Midbrain (tissue), 1 donor: ENCODE measurements at regions not wholly inside any gene's neighbourhood (a gene's known extent, or its start where the extent isn't known, plus 50 kb on each side); places are given as distances from the start of the nearest gene placed in this dataset.

Experiments
- DNase-seq: peaks from one replicate; lab custom pipeline; 2025; lab: John Stamatoyannopoulos, UW

DNA sequence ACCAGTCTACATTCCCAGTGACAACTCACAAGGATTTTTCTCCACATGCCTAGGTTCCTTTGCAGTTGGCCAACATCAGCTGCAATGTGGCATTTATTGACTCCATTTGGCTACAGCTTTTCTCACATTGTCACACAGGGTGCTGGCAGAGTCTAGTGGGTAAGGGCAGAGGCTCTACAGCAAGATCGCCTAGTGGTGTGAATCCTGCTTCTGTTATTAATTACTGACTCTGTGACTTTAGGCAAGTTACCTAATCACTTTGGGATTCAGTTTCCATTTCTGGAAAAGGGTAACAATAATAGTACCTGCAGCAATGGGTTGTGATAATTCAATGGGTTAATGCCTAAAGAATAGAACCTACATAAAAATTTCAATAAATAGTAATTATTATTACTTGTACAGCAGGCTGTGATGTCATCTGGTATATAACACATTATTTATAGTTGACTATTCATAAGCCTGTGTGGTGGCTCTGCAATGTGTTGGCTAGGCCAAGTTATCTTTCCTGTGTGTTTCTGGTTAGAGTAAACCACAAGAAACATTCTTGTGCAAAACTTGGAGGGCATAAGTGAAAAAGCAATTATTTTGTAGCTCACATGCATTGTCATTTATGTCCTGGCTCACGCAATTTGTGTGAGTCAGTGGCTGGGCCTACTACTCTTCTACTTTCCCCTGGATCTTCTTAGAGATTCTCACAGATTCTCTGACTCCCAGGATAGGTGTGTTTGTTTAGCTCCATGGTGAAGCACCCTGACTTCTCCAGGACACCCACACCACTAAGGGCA is 59.5 kb downstream of the PTGS2 start:
- no peak for DNase-seq

DNA sequence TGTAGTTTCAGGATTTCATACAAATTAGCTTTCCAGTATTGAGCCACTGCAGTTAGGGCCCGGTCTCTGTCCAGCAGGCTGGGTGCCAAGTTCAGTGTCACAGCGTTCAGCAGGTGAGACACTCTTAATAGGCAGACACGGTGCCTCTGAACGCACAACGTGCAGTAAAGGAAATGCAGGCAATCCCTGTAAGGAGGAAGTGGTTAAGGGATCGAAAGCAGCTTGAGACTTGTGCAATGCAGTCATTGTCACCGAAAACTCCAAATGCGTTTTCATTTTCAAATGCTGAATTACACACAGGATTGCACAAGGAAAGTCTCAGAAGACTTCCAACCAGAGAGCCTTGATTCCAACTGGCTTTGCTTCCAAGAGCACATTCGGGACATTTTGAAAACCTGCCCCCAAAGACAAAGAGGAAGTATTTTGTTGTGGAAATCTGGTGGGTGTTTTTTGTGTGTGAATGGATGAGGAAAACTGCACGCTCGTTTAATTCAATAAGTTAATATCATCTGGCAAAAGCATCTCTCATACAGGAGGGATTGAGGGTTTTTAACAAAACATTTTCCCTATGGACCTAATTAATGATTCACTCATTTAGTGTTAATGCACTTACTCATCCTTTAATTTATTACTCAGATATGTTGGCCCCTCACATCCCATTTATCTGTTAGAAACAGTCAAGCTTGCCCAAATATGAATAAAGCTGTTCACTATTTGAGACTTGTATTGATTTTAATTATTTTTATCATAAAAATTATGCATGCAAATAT is 61.6 kb downstream of the PTGS2 start:
- DNase-seq, result peak; percentile 23

DNA sequence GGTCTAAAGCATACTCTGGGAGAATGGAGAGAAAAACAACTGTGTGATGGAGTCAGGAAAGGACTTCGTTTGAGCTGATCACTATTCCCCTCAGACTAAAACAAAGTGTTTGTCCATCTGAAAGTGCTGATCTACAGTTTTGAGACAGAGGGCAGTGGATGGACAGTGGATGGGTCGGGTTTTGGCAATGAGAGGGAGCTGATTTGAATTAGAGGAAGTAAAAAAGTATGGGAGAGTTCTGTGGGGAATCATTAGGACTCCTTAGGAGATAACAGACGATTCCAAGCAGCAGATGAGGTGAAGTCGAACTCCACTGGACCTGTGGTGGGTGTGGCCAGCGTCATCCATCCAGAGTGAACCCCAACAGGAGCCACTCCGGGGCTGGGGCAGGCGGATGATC is 62.3 kb downstream of the PTGS2 start:
- DNase-seq, result no peak

- no peak for DNase-seq
Measured at GRCh38 chr1:186616511-186616910, 63.7 kb downstream of the PTGS2 start.

GRCh38 chr1:186615332-186615731 is 64.9 kb downstream of the PTGS2 start:
- no peak for DNase-seq

DNA sequence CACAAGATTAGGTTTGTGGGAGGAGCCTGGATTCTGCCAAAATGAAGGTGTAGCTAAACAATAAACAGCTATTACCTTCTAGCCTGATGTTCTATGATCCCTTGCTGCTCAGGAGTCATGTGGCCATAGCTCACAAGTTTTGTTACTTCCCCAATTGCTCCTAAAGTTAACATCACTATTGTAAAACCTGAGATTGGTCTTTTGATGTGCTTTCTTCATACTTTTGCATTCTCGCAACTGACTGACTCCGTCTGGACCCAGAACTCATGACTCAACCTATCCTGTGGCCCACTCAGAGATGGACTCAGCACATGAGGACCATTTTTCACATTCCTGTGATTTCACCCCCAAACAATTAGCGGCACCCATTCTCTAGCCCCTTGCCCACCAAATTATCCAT is 69.1 kb downstream of the PTGS2 start:
- DNase-seq, result no peak

GRCh38 chr1:186609183-186609582 is 71.0 kb downstream of the PTGS2 start:
- DNase-seq, result no peak

DNA sequence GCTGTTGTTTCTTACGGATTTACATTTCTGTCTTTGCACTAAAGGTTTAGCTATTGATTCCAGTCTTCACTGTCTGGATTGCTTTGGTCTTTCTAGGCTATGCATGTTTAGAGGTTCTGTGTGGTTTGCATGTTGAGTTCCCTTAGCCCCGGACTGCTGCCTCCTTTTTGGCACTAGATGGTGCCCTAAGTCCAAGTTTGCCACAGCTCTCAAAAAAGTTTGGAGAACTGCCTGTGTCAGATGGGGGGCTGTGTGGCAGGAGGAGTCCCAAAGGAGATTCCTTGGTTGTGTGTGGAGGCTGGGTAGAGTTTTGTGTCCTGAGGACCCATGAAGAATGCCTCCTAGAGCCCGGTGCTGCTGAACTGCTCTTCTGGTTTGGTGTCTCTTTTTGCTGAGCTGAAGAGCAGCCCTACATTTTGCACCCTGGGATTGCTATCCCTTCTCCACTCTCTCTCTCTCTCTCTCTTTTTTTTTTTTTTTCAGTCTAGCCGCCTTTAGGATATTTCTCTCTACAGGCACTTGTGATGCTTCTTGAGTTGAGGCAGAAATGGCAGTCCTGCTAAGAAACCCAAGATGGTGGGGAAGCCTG is 74.4 kb downstream of the PTGS2 start:
- DNase-seq, result no peak

- no peak for DNase-seq
Measured at GRCh38 chr1:186595969-186596368, 84.3 kb downstream of the PTGS2 start.

GRCh38 chr1:186578325-186579016 is 101.8 kb downstream of the PTGS2 start:
- no peak for DNase-seq

DNA sequence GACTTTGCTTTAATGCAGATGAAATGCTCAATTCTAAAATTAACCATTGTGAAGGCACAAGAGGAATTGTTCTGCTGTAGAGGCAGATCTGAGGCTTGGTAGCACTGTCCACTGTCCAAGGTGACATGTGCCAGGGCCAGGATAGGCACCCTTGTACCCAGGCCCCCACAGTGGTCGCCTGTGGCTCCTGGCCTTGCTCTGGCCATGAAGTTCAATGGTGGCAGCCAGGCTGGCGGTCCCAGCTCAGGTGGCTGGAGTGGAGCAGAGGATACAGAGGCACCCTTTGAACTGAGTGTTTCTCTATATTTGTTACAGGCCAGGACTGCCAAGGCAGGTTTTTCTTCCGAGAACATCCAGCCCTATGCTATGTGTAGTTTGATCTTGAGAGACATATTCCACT is 102.6 kb downstream of the PTGS2 start:
- DNase-seq, result no peak

GRCh38 chr1:186577216-186577615 is 103.0 kb downstream of the PTGS2 start:
- DNase-seq, result no peak

DNA sequence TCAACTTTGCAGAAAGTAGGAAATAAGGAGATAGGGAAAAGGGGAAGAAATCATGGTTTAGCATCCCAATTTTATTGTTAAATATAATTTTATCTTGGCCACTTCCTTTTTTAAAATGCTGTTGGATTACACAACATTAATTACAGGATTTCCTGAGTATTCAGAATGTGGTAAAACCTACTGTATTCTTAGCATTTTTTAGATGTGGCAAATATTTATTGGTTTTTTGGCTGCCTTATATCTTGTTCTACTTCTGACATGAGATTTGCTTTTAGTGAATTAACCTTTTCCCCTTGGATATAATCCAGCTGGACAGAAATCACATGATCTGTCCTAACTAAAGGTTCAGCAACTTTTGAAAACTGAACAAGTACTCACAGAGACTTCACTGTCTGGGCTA is 104.9 kb downstream of the PTGS2 start:
- DNase-seq, result no peak

DNA sequence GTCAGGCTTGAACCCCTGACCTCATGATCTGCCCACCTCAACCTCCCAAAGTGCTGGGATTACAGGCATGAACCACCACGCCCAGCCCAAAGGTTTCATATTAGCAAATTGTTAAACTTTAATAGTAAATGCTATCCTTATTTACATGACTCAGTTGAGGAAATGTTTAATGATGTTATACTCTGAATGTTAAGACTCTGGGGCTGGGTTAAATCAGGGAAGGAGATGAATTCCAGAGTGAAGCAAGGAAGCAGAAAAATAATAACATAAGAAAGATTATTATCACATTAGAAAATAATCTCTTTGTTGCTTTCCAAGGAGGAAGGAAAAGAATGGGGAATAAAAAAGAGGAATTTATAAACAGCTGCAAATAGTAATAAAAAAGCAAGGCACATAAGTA is 105.3 kb downstream of the PTGS2 start:
- DNase-seq, result no peak

DNA sequence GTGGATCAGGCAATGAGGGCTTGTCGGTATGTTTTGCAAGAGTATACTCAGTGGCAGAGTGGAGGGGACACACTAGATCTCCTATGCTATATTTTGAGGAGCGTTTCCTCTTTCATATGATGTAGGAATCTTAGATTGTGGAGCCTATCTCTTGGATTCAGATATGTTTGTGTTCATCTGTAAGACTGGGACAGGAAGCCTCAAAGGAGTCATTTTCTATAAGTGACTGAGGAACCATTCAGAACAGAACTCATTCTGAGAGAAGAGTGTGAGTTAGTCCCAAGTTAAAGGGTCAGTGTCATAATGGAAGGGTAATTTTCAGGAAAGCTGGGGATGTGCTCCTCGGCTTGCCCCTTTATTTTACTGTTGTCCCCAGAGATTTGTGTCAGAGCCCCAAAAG is 107.7 kb downstream of the PTGS2 start:
- no peak for DNase-seq

GRCh38 chr1:186571771-186572170 is 108.5 kb downstream of the PTGS2 start:
- no peak for DNase-seq

- no peak for DNase-seq
Measured at GRCh38 chr1:186569856-186570255, 108.9 kb upstream of the PDC start.

DNA sequence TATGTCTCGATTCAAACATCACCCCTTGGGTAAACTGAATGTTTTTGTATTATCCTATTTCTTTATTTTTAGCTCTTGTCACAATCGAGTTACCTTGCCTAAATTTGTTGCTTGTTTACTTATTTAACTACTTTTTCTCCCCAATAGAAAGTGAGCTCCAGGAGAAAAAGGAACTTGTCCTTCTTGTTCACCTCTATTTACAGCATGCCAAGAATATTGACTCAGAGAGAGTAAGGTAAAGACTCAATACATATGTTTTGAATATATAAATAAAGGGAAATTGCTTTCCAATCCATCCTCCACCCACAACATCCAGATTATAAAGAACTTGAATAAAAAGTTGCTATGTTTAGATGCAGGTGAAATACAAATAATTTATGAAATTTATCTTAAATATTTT is 107.3 kb upstream of the PDC start:
- DNase-seq, result no peak

DNA sequence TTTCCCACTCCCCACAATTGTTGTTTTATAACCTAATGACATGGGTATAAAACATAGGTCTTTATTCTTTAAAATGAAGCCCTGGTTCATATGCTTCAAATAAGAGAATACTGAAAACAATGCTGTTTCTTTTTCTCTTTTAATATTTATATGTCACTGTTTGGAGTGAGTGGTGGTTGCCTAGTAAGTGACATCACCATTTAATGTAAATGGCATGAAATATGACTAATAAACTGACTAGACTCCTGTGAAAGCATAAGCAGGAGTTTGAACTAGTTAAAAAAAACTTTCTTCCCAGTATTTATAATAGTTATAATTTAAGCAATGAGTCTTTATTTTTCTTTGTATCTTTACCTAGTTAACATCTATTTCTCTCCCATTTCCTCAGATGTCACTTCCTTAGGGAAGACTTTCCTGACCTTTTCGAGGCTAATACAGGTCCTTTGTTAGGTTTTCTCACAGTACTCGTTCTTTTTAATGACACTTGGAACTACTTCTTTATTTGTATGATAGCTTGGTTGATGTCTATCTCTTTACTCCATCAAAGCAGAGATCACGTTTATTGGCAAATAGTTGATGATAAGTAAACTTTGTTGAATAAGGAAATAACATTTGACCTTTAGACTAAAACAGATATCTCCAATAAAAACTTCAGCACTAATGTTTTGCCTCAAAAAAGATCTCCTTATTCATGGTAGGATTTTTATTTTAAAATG is 105.4 kb upstream of the PDC start:
- DNase-seq, result no peak

DNA sequence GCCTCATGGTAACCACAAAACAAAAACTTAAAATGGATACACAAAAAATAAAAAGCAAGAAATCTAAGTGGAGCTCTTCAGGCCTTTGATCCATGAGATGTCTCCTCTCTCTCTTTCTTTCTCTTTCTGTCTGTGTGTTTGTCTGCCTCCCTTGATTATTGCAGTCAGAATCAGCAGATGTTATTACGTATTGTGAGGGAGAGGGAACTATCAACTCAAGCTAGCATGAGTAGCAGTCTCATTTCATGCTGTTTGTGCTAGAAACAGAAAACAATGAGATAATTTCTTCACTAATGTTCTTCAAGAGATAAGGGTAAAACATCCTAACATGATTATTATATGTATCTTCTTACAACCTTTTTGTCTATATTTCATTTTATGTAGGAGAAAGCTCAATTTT is 103.7 kb upstream of the PDC start:
- DNase-seq, result no peak

GRCh38 chr1:186559601-186560116 is 98.7 kb upstream of the PDC start:
- no peak for DNase-seq
